ENCODE measurements at regions not wholly inside any gene's neighbourhood (a gene's known extent, or its start where the extent isn't known, plus 50 kb on each side); places are given as distances from the start of the nearest gene placed in this dataset.

DNA sequence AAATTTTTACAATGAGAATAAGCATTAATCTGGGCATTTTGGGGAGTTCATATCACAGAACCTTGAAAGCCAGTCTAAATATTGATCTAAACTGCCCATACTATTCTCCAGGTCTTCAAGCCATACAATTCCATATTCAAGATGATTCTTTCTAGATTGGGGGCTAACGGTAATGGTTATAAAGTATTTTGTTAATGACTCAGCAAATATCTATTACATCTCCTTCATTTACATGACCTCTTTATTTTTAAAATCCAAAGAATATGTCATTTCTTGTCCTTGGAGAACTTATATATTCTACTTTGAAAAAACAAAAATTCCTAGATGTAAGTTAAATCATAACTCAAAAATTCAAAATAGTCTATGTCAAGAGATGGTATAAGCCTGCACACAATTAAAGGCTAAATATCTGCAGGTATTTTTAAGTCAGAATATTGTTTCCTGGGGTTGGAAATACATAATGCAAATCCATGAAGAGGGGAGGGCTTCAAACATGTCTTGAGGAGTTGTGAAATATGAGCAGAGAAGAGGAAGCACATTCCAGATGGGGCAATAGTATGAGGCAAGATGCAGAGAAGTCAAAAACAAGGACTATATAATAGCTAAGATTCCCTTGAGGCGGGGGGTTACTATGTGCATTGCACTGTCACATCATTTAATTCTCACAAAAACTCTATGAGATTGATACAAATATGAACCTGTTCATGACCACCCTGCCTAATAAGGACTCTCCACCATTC lies 526.4 kb downstream of the NR2F1-AS1 start:
- H3K79me2 ChIP-seq (ENCODE audit: control insufficient read depth, insufficient read depth, low read length) = no peaks in the 10 kb centered on the region
- H3K27ac Mint-ChIP-seq = no peak overlapping the region
- no peaks in the 10 kb centered on the region for H3K4me1 Mint-ChIP-seq
- no peak overlapping the region for H3K4me3 Mint-ChIP-seq
- H3K9me3 Mint-ChIP-seq (ENCODE audit: insufficient read depth) = no peaks in the 10 kb centered on the region
- H3K36me3 ChIP-seq (replicated peaks in 1 of 2; ENCODE audit: control extremely low read depth in 1 of 2, control insufficient read depth in 1 of 2, extremely low read depth in 1 of 2, insufficient read depth in 2 of 2, low read length in 1 of 2) = no peaks in the 10 kb centered on the region
- ATAC-seq (ENCODE audit: low read depth) (no peak), DNase-seq (no peak)
- H3K4me1 ChIP-seq (ENCODE audit: control insufficient read depth in 2 of 2, insufficient read depth in 2 of 2, low read length in 2 of 2) = no peaks in the 10 kb centered on the region
- no peak overlapping the region for H3K9ac ChIP-seq (ENCODE audit: low read length)
- H3K27me3 ChIP-seq (replicated peaks in 1 of 4; ENCODE audit: control extremely low read depth in 1 of 4, control insufficient read depth in 3 of 4, insufficient read depth in 4 of 4, low read length in 3 of 4) = no peaks in the 10 kb centered on the region
- no peak overlapping the region for H2AFZ ChIP-seq (ENCODE audit: insufficient read depth, low read depth, low read length, poor library complexity, severe bottlenecking)
- H4K20me1 ChIP-seq (ENCODE audit: control insufficient read depth, insufficient read depth, low read length, poor library complexity, severe bottlenecking) = no peaks in the 10 kb centered on the region
- intact Hi-C loops (cut with micrococcal nuclease) = no loop called here
- no peak overlapping the region for H3K4me3 ChIP-seq (ENCODE audit: control extremely low read depth in 1 of 5, extremely low read depth in 1 of 5, insufficient read depth in 1 of 5, low read depth in 2 of 5, low read length in 4 of 5)
- WGBS (ENCODE audit: insufficient coverage) = no CpG with 5 or more reads among the region's 2 CpGs
- H3K27ac ChIP-seq (ENCODE audit: low read length in 2 of 2) = no peak overlapping the region
- no peaks in the 10 kb centered on the region for H3K27me3 Mint-ChIP-seq
- no peaks in the 10 kb centered on the region for H3K9me3 ChIP-seq (ENCODE audit: control extremely low read depth in 1 of 3, control insufficient read depth in 2 of 3, insufficient read depth in 1 of 3, low read length in 2 of 3)
- POLR2A ChIA-PET = no interaction called here
- TF ChIP-seq, protein P1, sequence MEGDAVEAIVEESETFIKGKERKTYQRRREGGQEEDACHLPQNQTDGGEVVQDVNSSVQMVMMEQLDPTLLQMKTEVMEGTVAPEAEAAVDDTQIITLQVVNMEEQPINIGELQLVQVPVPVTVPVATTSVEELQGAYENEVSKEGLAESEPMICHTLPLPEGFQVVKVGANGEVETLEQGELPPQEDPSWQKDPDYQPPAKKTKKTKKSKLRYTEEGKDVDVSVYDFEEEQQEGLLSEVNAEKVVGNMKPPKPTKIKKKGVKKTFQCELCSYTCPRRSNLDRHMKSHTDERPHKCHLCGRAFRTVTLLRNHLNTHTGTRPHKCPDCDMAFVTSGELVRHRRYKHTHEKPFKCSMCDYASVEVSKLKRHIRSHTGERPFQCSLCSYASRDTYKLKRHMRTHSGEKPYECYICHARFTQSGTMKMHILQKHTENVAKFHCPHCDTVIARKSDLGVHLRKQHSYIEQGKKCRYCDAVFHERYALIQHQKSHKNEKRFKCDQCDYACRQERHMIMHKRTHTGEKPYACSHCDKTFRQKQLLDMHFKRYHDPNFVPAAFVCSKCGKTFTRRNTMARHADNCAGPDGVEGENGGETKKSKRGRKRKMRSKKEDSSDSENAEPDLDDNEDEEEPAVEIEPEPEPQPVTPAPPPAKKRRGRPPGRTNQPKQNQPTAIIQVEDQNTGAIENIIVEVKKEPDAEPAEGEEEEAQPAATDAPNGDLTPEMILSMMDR (IDR thresholded peaks at IDR 0.05) = no peak
- TF ChIP-seq EZH2 (IDR thresholded peaks at IDR 0.05; ENCODE audit: borderline replicate concordance, insufficient read depth, low read depth, low read length, poor library complexity, severe bottlenecking) = no peak
- no peak overlapping the region for H3K4me2 ChIP-seq (replicated peaks; ENCODE audit: low read depth, low read length, poor library complexity, severe bottlenecking)
- CTCF ChIA-PET = no interaction called here

DNA sequence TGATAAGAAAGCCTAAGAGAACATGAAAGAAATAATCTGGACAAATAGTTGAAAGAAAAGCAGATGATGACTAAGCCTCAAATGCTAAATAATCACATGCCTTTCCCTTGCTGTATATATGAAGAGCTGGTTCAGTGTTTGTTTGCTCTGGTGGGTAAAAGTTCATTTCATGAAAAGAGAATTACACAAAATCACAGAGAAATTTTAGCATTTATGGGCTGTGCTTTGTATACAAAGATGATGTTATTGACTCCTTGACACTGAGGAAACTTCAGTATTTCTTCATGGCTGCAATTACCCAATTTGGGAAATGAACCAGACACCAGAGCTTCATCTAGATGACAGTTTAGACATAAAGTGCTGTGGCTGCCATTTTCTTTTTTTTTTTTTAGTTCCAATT lies 527.2 kb downstream of the NR2F1-AS1 start:
- H3K27ac Mint-ChIP-seq = no peak overlapping the region

More for the DNA sequence above, 527.2 kb downstream of the NR2F1-AS1 start:
- POLR2A ChIA-PET = no interaction called here
- Histone ChIP-seq H4K20me1 (ENCODE audit: control insufficient read depth, insufficient read depth, low read length, poor library complexity, severe bottlenecking) (no peaks in the 10 kb centered on the region), H3K27me3 (replicated peaks in 1 of 4; ENCODE audit: control extremely low read depth in 1 of 4, control insufficient read depth in 3 of 4, insufficient read depth in 4 of 4, low read length in 3 of 4) (no peaks in the 10 kb centered on the region), H3K27ac (ENCODE audit: low read length in 2 of 2) (no peak overlapping the region), H3K79me2 (ENCODE audit: control insufficient read depth, insufficient read depth, low read length) (no peaks in the 10 kb centered on the region), H3K36me3 (replicated peaks in 1 of 2; ENCODE audit: control extremely low read depth in 1 of 2, control insufficient read depth in 1 of 2, extremely low read depth in 1 of 2, insufficient read depth in 2 of 2, low read length in 1 of 2) (no peaks in the 10 kb centered on the region), H3K9me3 (ENCODE audit: control extremely low read depth in 1 of 3, control insufficient read depth in 2 of 3, insufficient read depth in 1 of 3, low read length in 2 of 3) (no peaks in the 10 kb centered on the region), H3K4me1 (ENCODE audit: control insufficient read depth in 2 of 2, insufficient read depth in 2 of 2, low read length in 2 of 2) (no peaks in the 10 kb centered on the region), H3K4me3 (ENCODE audit: control extremely low read depth in 1 of 5, extremely low read depth in 1 of 5, insufficient read depth in 1 of 5, low read depth in 2 of 5, low read length in 4 of 5) (no peak overlapping the region), H2AFZ (ENCODE audit: insufficient read depth, low read depth, low read length, poor library complexity, severe bottlenecking) (no peak overlapping the region), H3K9ac (ENCODE audit: low read length) (no peak overlapping the region), H3K4me2 (replicated peaks; ENCODE audit: low read depth, low read length, poor library complexity, severe bottlenecking) (no peak overlapping the region)
- H3K4me1 Mint-ChIP-seq = no peaks in the 10 kb centered on the region
- H3K9me3 Mint-ChIP-seq (ENCODE audit: insufficient read depth) = no peaks in the 10 kb centered on the region
- H3K4me3 Mint-ChIP-seq = no peak overlapping the region
- H3K27me3 Mint-ChIP-seq = no peaks in the 10 kb centered on the region
- CTCF ChIA-PET = no interaction called here
- ATAC-seq (ENCODE audit: low read depth) (no peak), DNase-seq (no peak)
- intact Hi-C loops (cut with micrococcal nuclease) = no loop called here
- no peak for TF ChIP-seq EZH2 (IDR thresholded peaks at IDR 0.05; ENCODE audit: borderline replicate concordance, insufficient read depth, low read depth, low read length, poor library complexity, severe bottlenecking)
- TF ChIP-seq, protein P1 (IDR thresholded peaks at IDR 0.05) = no peak

Measured in B cell (primary cell).